CD4-positive, alpha-beta T cell (primary cell): ENCODE measurements at regions not wholly inside any gene's neighbourhood (a gene's known extent, or its start where the extent isn't known, plus 50 kb on each side); places are given as distances from the start of the nearest gene placed in this dataset.
"Not testable (repeated sequence)": the region's sequence is repeated elsewhere in the genome, so short reads cannot be mapped to it uniquely, and the experiment has no call there.

Experiments used
- ATAC-seq: fragments of 200-7000 bp; cut with Tn5 transposase; one replicate; pipeline ENCODE4 v1.10.0; 2022; ENCODE audit warnings: mild to moderate bottlenecking; ENCODE audit not compliant: poor library complexity
- CTCF ChIA-PET: fragments of 350-600 bp; sonication (Branson Sonifier 250); formaldehyde crosslinking; loops from one replicate; lab custom pipeline; 2021; ENCODE audit warnings: antibody characterized with exemption, inconsistent platforms; lab: Charles Lee
- POLR2A ChIA-PET: fragments of 350-600 bp; sonication (Branson Sonifier 250); formaldehyde crosslinking; loops from one replicate; lab custom pipeline; 2021; ENCODE audit warnings: antibody characterized with exemption, inconsistent platforms; lab: Charles Lee
- DNase-seq, 14 experiments: peaks; one replicate each; pipeline ENCODE4 v3.0.0-alpha.2; 2013 to 2020; ENCODE audit warnings: mixed read lengths in 2 of 14
- H3K27ac ChIP-seq, 2 donors: one replicate each; pipeline versions ENCODE4 v1.5.1 to v1.7.0; 2013; ENCODE audit warnings: low read length in 2 of 2, low read depth in 1 of 2, mild to moderate bottlenecking in 1 of 2
- H3K27me3 ChIP-seq, 2 experiments: 1 replicate in 1 of 2; 2 replicates in 1 of 2; pipeline versions ENCODE4 v1.6.1 to v1.7.0; 2013; ENCODE audit warnings: low read length in 2 of 2, control low read depth in 1 of 2, mild to moderate bottlenecking in 1 of 2, moderate library complexity in 1 of 2; ENCODE audit not compliant: insufficient read depth in 2 of 2, control insufficient read depth in 1 of 2
- H3K36me3 ChIP-seq: one replicate; pipeline ENCODE4 v1.6.1; 2013; ENCODE audit warnings: low read length, control low read depth; ENCODE audit not compliant: insufficient read depth
- H3K4me1 ChIP-seq: one replicate; pipeline ENCODE4 v1.6.1; 2013; ENCODE audit warnings: low read length, control low read depth; ENCODE audit not compliant: insufficient read depth
- H3K4me3 ChIP-seq: one replicate; pipeline ENCODE4 v1.5.1; 2013; ENCODE audit warnings: mild to moderate bottlenecking, low read length, moderate library complexity
- H3K9me3 ChIP-seq, 2 experiments: 1 replicate in 1 of 2; 2 replicates in 1 of 2; pipeline versions ENCODE4 v1.6.1 to v1.7.0; 2013; ENCODE audit warnings: low read length in 2 of 2, mild to moderate bottlenecking in 2 of 2, control low read depth in 1 of 2, moderate library complexity in 1 of 2; ENCODE audit not compliant: control insufficient read depth in 1 of 2, insufficient read depth in 1 of 2
- H3K27ac Mint-ChIP-seq: one replicate; pipeline ENCODE4 v1.8.0; 2020; ENCODE audit warnings: mixed read lengths
- H3K27me3 Mint-ChIP-seq: one replicate; pipeline ENCODE4 v1.8.0; 2021; ENCODE audit warnings: mixed read lengths
- H3K36me3 Mint-ChIP-seq: one replicate; pipeline ENCODE4 v1.8.0; 2021; ENCODE audit warnings: low read depth, mixed read lengths
- H3K4me1 Mint-ChIP-seq: one replicate; pipeline ENCODE4 v1.8.0; 2021; ENCODE audit warnings: low read depth, mixed read lengths
- H3K4me3 Mint-ChIP-seq: one replicate; pipeline ENCODE4 v1.8.0; 2020; ENCODE audit warnings: mild to moderate bottlenecking, mixed read lengths
- H3K9me3 Mint-ChIP-seq: one replicate; pipeline ENCODE4 v1.8.0; 2020; ENCODE audit warnings: mixed read lengths
- intact Hi-C, 2 experiments: fragments of 100-400 bp; cut with DNase I in 1 of 2; cut with micrococcal nuclease in 1 of 2; formaldehyde crosslinking; loops; one replicate each; pipeline versions ENCODE4 v1.15.1 to v1.9.0; 2023 to 2025; cut with DNase I, micrococcal nuclease
- TF ChIP-seq, protein P1 (sequence below): fragments of 200-600 bp; IDR thresholded peaks from one replicate; pipeline ENCODE4 v1.8.0; 2022; ENCODE audit warnings: antibody characterized with exemption, mild to moderate bottlenecking

DNA sequence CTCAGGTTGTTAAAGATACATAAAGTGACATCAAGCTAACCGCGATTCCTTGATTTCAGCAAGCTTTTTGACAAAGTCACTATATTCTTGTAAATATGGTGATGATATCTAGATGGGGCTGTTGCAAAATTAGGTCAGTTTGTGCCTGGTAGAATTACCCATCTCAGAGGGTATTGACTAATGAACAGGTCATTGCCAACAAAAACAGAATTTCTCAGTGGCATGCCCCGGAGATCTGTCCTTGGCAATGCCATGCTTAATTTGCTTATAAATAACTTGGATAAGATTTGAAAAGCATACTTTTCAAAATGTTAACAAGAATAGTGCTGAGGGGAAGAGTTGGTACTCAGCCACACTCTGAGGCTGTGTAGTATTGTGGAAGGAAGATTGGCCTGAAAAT, 783.3 kb upstream of the SEMA6A start:
- Histone ChIP-seq H3K27me3 (no peaks in the 10 kb centered on the region), H3K4me1 (no peaks in the 10 kb centered on the region), H3K36me3 (no peaks in the 10 kb centered on the region), H3K27ac (no peak overlapping the region), H3K9me3 (peaks cover 0 to 4% of the 10 kb centered on the region in 2 experiments), H3K4me3 (no peak overlapping the region)
- H3K27ac Mint-ChIP-seq, result no peak overlapping the region
- H3K4me1 Mint-ChIP-seq, result no peaks in the 10 kb centered on the region
- H3K36me3 Mint-ChIP-seq, result no peaks in the 10 kb centered on the region
- TF ChIP-seq, protein P1, sequence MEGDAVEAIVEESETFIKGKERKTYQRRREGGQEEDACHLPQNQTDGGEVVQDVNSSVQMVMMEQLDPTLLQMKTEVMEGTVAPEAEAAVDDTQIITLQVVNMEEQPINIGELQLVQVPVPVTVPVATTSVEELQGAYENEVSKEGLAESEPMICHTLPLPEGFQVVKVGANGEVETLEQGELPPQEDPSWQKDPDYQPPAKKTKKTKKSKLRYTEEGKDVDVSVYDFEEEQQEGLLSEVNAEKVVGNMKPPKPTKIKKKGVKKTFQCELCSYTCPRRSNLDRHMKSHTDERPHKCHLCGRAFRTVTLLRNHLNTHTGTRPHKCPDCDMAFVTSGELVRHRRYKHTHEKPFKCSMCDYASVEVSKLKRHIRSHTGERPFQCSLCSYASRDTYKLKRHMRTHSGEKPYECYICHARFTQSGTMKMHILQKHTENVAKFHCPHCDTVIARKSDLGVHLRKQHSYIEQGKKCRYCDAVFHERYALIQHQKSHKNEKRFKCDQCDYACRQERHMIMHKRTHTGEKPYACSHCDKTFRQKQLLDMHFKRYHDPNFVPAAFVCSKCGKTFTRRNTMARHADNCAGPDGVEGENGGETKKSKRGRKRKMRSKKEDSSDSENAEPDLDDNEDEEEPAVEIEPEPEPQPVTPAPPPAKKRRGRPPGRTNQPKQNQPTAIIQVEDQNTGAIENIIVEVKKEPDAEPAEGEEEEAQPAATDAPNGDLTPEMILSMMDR, result no peak
- intact Hi-C loops, result no loop called here
- POLR2A ChIA-PET, result no interaction called here
- no peaks in the 10 kb centered on the region for H3K27me3 Mint-ChIP-seq
- no peak overlapping the region for H3K4me3 Mint-ChIP-seq
- DNase-seq (no peak), ATAC-seq (no peak)
- no peaks in the 10 kb centered on the region for H3K9me3 Mint-ChIP-seq
- CTCF ChIA-PET, result no interaction called here

DNA sequence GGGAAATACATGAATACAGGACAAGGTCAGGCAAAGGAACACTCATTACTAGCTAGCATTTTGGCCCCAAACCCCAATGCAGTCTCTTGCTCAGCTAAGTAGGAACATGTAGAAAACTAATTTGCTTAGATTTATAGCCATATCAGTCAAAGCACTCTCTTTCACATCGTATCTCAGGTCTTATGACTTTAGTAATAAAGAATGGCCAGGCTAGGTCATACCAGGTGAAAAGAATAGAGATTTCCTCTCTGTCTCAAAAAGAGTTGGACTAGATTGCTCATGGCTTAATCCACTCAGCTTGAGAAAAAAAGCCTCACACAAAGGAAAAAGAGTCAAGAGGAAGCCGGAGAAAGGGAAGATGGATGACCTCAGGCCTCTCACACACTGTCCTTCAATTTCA, 772.7 kb upstream of the SEMA6A start:
- peaks cover 3% of the 10 kb centered on the region for H3K9me3 Mint-ChIP-seq
- H3K4me3 ChIP-seq, result no peak overlapping the region
- H3K4me1 ChIP-seq, result no peaks in the 10 kb centered on the region
- intact Hi-C loops, result no loop called here
- CTCF ChIA-PET, result no interaction called here
- ATAC-seq (no peak), DNase-seq (no peak)
- H3K27me3 ChIP-seq, result no peaks in the 10 kb centered on the region
- POLR2A ChIA-PET, result no interaction called here
- H3K4me1 Mint-ChIP-seq, result no peaks in the 10 kb centered on the region
- H3K36me3 ChIP-seq, result no peaks in the 10 kb centered on the region
- H3K4me3 Mint-ChIP-seq, result no peak overlapping the region
- no peaks in the 10 kb centered on the region for H3K36me3 Mint-ChIP-seq
- peaks cover 0 to 6% of the 10 kb centered on the region in 2 experiments for H3K9me3 ChIP-seq
- no peak overlapping the region for H3K27ac Mint-ChIP-seq
- no peak overlapping the region for H3K27ac ChIP-seq
- TF ChIP-seq, protein P1, result no peak
- no peaks in the 10 kb centered on the region for H3K27me3 Mint-ChIP-seq

- H3K9me3 ChIP-seq, H3K4me1 ChIP-seq, H3K4me3 Mint-ChIP-seq, H3K27me3 Mint-ChIP-seq, H3K27me3 ChIP-seq, CTCF ChIA-PET, H3K27ac ChIP-seq, POLR2A ChIA-PET, H3K4me3 ChIP-seq, H3K36me3 Mint-ChIP-seq, DNase-seq, H3K27ac Mint-ChIP-seq, ATAC-seq, H3K9me3 Mint-ChIP-seq, H3K36me3 ChIP-seq, H3K4me1 Mint-ChIP-seq, intact Hi-C loops: not testable (repeated sequence)
These were observed 769.1 kb upstream of the SEMA6A start for GRCh38 chr5:117343726-117344125.

DNA sequence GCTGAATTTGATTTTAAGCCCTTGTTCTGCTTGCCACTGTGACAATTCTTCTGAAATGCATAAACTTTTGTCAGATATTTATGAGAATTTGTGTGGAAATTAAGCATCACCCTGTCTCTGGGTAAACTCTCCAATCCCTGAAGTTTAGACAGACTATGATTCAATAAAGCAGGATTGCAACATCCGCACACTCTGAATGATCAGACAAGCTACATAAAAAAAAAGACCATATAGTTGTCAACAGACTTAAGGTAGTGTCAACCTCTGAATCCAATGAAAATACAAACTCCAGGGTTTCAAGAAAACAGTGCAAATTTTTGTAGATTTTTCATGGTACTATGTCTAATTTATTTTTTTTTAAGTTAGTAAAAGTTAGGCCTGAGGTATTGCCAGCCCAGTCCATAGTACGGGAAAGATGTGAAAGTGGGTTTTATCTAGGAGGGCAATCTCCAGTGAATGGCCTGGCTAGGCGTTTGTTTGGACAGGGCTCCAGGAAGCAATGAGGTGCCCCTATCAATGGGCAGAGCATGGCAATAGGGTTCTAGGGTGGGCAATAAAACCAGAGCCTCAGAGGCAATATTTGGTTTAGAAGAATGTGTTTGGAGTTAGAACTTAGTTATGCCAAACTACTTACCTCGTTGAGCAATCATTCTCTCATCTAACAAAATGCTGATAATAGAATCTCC, 762.6 kb upstream of the SEMA6A start:
- intact Hi-C loops, result no loop called here
- TF ChIP-seq, protein P1, result no peak
- Histone ChIP-seq H3K27me3 (no peaks in the 10 kb centered on the region), H3K27ac (no peak overlapping the region), H3K4me3 (no peak overlapping the region), H3K9me3 (no peaks in the 10 kb centered on the region), H3K4me1 (no peaks in the 10 kb centered on the region), H3K36me3 (no peaks in the 10 kb centered on the region)
- DNase-seq (no peak), ATAC-seq (no peak)
- Mint-ChIP-seq H3K4me3 (no peak overlapping the region), H3K27me3 (no peaks in the 10 kb centered on the region), H3K36me3 (no peaks in the 10 kb centered on the region), H3K27ac (no peak overlapping the region), H3K9me3 (peaks cover 5% of the 10 kb centered on the region), H3K4me1 (no peaks in the 10 kb centered on the region)
- POLR2A ChIA-PET, result no interaction called here
- CTCF ChIA-PET, result no interaction called here
